Stimulated activated CD4-positive, alpha-beta T cell treated with anti-CD3 and anti-CD28 coated beads, Interleukin-2, amount 100 ng/mL, for 24 hours (primary cell): ENCODE measurements at regions not wholly inside any gene's neighbourhood (a gene's known extent, or its start where the extent isn't known, plus 50 kb on each side); places are given as distances from the start of the nearest gene placed in this dataset.

ENCODE experiments used
- DNase-seq, 2 donors: peaks; one replicate each; pipeline ENCODE4 v3.0.0-alpha.2; 2020

- no peak for DNase-seq
These were observed 53.5 kb upstream of the FAM9B start for GRCh38 chrX:9087271-9088040.

GRCh38 chrX:9088896-9089295 lies 55.0 kb upstream of the FAM9B start:
- no peak for DNase-seq

DNA sequence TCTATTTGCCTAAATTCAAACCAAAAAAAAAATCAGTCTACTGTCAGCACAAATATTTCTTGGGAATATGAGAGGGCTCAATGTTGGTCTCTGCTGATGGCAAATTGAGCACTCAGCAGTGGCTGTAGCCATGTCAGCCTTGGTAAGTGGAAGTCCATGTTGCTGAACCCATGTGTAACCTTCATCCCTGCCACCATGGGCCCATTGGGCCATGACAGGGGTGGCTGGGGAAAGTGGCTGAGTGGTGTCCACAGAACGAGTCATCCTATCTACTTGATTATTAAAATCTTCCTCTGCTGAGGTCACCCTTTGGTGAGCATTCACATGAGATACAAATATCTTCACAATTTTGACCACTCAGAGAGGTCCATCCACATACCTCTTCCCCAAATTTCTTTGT lies 56.8 kb upstream of the FAM9B start:
- DNase-seq, result no peak

GRCh38 chrX:9091258-9091657 lies 57.3 kb upstream of the FAM9B start:
- DNase-seq, result no peak

DNA sequence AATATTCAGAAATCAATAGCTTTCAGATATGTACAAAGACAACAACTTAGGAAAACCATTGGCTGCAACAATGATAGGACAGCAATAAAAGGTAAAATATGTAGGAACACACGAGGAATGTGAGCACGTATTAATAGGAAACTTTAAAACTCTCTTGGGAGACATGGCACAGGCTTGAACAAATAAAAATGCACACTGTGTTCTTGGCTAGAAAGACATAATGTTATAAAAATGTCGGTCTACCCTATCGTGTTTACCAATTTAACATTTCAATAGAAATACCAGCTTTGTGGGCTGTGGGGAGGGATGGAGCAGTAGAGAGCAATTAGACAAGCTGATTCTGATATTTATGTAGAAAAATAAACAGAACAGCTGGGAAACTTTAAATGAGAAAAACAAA lies 69.0 kb upstream of the FAM9B start:
- DNase-seq, result no peak

- DNase-seq, result no peak
These were observed 74.1 kb upstream of the FAM9B start for GRCh38 chrX:9108054-9108453.

GRCh38 chrX:9110808-9111207 lies 76.9 kb upstream of the FAM9B start:
- no peak for DNase-seq

DNA sequence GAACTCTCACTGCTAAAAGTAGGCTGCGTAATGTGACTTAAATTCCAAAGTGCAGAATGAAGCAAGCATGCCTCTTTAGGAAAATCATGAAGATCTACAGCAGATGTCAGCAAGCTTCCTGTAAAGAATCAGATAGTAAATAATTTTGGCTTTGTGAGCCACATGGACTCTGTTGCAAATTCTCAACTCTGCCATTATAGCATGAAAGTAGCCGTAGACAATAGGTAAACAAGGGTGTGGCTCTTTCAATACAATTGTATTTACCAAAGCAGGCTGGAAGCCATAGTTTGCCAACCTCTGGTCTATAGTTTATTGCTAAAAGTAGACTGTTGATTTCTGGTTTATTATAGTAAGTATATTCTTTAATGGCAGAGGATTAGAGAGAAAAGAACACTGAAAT lies 80.3 kb upstream of the FAM9B start:
- no peak for DNase-seq

DNA sequence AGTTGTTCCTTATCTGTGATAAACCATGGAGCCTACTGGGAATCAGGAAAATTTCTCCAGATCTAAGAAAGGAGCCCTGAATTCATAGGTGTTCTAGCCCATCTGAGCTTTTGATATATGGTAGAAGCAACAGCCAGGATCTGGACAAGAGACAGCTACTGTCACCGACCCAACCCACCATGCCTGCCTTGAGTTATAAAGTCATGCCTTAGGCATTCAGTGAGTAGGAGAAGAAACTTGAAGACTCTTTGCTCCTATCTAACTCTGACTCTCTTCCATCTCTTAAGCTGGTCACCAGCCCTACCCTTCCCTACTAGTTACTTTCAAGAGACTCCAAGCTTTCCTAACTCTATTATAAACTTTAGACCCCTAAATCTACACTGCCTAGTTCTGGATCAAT lies 83.9 kb upstream of the FAM9B start:
- no peak for DNase-seq

- no peak for DNase-seq
These were observed 88.8 kb upstream of the FAM9B start for GRCh38 chrX:9122519-9123245.

- no peak for DNase-seq
These were observed 94.1 kb upstream of the FAM9B start for GRCh38 chrX:9127986-9128385.

DNA sequence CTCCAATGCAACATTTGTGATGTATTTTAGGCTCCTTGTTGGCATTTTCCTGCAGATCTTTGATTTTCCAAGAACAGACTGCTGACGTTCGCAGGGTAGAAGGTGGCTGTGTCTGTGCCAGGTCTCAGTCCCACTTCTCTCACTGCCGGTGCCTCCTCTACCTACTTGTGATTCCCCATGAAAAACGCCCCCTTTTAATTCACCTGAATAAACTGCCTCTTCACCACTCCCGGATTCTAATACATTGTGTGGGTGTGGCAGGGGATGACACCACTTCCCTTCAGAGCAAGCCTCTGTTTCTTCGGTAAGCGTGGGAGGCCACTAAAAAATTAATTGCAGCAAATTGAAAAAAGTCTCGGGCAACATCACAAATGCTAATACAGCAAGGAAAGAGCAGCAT lies 96.1 kb upstream of the FAM9B start:
- peak in 1 of 2 donors; percentile 4 for DNase-seq

DNA sequence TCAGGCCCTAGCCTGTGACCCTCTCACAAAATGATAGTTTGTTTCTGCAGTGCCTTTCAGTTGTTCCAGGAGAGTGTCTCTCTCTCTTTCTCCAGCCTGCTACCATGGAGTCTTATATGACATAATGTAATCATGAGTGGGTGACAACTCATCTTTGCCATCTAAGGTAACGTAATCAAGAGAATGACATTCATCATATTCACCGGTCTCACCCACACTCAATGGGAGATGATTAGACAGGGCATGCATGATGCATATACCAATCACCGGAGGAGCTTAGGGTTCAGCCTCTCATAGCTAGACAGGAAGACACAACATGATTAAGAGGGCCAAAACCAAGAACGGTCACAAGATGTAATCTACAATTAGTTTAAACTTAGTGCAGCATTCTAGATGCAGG lies 97.1 kb upstream of the FAM9B start:
- DNase-seq, result peak in 1 of 2 donors; percentile 27

- DNase-seq, result no peak
These were observed 98.2 kb upstream of the FAM9B start for GRCh38 chrX:9132036-9132638.

DNA sequence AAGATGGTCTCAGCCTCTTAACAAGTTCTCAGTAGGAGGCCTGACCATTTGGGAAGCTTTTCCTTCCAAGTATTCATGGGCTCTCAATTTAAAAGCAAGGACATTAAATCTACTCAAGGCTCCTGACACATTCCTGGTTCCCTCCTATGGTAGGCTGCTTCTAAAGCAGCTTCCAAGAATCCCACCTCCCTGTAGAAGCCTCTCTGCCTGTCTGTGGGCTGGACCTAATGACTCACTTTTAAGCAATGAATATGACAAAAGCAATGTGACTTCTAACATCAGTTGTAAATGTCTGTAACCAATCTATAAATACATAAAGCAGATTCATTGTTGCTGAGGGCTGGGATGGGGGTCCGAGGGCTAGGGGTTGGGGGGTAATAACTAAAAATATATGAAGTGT lies 99.5 kb upstream of the FAM9B start:
- DNase-seq, result no peak

GRCh38 chrX:9134366-9134765 lies 100.4 kb upstream of the FAM9B start:
- DNase-seq, result no peak

GRCh38 chrX:9135901-9136510 lies 102.1 kb upstream of the FAM9B start:
- no peak for DNase-seq

GRCh38 chrX:9137152-9137551 lies 103.2 kb upstream of the FAM9B start:
- DNase-seq, result no peak

- DNase-seq, result no peak
These were observed 107.6 kb upstream of the FAM9B start for GRCh38 chrX:9141496-9141895.

GRCh38 chrX:9144701-9145241 lies 110.8 kb upstream of the FAM9B start:
- no peak for DNase-seq

DNA sequence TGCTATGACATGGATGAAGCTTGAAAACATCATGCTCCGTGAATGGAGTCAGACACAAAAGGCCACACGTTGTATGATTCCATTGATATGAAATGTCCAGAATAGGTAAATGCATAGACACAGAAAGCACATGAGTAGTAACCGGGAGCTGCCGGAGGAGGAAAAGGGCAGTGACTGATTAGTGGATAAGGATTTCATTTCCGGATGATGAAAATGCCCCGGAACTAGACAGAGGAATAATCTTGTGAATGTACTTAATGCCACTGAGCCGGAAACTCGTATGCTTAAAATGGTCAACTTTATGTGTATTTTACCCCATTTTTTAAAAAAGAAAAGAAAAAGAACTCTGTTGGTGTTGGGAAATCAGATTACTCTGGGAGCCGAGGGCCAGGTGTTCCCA lies 112.7 kb upstream of the FAM9B start:
- DNase-seq, result no peak

DNA sequence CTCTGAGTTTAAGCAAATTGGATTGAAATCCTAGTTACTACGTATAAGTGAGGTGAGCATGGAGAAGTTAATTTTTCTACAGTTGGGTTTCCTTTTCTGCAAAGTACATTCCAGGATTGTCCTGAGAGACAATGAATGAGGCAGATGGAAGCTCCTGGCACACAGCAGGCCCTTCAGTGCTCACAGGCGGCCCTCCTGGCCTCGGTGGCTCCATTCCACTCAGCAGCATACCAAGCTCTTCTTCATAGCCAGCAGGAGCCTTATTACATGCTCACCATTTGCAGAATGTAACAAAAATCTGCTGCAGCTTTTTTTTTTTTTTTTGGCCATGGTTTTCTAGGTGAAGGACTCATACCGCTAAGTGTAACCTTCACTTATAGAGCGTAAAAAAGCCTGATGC lies 113.2 kb upstream of the FAM9B start:
- no peak for DNase-seq

DNA sequence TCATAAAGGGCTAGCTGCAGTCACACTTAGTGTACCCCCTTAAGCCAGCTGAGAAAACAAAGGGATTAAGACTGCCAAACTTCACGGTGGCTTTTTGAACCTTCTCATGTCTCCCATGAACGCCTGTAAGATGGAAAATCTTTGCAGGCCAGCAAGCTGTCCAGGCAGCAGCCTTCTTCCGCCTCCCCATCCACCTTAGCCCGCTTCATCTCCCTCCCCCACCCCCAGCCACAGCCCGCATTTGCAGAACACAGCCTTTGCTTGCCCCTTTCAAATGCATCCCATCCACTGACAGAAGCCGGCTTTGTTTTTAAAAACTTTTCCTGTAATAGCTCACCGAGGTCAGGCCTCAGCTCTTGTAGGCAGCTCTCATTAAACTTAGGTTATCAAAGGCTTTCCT lies 113.8 kb upstream of the FAM9B start:
- no peak for DNase-seq
